ENCODE measurements at regions not wholly inside any gene's neighbourhood (a gene's known extent, or its start where the extent isn't known, plus 50 kb on each side); places are given as distances from the start of the nearest gene placed in this dataset.
"Not testable (repeated sequence)": the region's sequence is repeated elsewhere in the genome, so short reads cannot be mapped to it uniquely, and the experiment has no call there.

DNA sequence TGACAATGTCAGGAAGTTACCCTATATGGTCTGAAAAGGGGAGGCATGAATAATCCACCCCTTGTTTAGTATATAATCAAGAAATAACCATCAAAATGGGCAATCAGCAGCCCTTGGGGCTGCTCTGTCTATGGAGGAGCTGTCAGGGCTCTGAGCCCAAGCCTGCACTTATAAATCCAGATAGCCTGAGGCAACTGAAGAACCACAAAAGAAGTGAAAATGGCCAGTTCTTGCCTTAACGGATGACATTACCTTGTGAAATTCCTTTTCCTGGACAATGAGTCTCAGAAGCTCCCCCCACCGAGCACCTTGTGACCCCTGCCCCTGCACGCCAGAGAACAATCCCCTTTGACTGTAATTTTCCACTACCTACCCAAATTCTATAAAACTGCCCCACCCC is 142.1 kb upstream of the KCNK1 start:
- DNase-seq; intact Hi-C loops (cut with DNase I): not testable (repeated sequence)

DNA sequence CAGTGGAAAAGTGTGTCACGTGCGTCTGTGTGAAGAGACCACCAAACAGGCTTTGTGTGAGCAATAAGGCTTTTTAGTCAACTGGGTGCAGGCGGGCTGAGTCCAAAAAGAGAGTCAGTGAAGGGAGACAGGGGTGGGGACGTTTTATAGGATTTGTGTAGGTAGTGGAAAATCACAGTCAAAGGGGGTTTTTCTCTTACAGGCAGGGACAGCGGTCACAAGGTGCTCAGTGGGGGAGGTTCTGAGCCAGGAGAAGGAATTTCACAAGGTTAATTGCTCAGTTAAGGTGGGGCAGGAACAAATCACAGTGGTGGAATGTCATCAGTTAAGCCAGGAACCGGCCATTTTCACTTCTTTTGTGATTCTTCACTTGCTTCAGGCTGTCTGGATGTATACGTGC is 141.1 kb upstream of the KCNK1 start:
- intact Hi-C loops (cut with DNase I); DNase-seq: not testable (repeated sequence)

DNA sequence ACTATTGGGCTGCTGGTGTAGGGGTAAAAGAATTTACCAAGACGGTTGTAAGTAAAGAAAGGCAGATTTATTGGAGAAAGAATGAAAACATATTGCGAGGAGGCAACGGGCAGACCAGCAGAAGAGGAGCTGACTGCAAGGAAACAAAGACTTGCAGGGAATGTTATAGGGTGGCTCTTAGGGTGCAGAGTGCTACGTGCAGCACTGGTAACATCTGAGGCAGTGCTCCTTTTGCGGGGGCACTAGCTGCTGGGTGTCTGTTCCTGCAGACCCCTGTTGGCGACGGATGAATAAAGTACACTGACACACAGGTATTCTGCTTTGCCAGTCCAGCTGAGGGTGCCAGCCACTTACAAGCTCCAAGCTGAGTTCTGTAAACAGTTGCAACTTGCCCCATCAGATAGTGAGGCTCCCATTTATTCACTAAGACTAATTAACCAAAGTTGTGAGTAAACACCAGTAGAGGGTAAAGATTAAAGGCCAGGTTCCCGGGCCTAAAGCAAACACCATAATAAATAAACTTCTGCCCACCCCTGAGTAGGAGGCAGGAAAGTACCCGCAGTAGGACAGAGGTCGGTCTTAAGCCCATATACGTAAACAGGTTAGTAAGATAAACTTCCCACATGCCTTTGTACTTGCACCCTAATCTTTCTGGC is 140.2 kb upstream of the KCNK1 start:
- no peak for DNase-seq
- intact Hi-C loops (cut with DNase I): no loop called here

DNA sequence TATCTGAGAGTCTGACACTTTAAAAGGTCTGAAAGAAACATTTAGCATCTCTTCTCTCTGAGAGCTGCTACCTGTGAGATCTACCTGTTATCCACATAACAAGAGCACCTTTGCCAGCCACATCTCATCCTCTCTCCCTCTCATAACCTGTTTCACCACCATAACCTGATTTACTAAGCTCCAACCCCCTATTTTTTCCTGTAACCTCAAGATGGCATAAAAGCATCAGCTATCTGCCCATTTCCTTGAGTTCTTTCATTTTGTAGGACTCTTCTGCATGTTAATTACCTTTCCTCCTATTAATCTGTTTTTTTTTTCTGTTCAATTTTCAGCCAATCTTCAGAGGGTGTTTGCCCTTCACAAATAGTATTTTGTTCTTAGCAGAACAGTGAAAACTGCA is 136.5 kb upstream of the KCNK1 start:
- intact Hi-C loops (cut with DNase I): no loop called here
- DNase-seq: peak in 1 of 42 donors; percentile 11

DNA sequence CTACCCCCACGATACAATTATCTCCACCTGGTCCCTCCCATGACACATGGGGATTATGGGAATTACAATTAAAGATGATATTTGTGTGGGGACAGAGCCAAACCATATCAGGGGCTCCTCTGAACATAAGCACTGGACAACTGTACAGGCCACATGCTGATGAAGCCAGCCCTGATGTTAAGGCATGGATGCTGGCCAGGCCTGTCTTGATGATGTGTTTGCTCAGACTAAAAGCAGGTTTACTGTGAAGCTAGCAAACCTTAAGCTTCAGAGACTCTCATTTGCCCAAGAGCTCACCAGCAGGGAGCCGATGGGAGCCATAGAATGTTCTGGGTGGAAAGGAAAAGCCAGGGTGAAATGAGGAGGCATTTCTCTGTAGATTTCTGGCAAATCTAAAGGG is 135.3 kb upstream of the KCNK1 start:
- intact Hi-C loops (cut with DNase I): no loop called here
- DNase-seq: no peak

DNA sequence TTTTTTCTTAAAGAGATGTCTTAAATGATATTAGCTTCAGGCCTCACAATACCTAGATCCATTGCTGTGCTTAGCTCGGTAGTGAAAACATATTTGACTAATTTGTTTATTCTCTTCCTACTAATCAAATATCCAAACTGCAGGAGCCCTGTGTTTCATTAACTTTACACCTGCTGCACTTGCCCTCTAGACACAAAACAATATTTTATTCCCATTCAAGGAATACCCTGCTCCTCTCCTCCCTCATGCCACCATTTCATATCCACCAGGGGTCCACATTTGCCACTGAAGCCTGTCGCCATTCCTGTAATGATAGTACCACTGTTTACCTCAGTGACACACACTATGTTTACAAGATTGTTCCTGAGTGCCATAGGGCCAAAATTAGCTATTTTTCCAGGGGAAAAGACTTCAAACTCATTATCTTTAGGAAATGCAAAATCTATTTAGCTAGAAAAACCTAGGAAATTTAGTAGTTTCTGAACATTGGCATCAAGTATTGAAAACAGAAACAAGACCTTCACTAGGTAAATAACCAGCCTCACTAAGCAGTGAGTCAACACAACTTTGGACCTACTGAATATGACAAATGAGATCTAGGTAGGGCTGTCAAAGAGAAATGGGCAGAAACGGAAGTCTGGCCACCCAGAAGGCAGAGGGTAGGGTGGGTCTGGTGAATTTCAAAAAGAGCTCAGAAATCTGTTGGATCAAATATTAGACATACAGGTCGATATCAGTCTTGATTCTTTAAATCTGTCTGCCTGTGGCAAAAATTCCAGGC is 134.6 kb upstream of the KCNK1 start:
- no peak for DNase-seq
- intact Hi-C loops (cut with DNase I): no loop called here

DNA sequence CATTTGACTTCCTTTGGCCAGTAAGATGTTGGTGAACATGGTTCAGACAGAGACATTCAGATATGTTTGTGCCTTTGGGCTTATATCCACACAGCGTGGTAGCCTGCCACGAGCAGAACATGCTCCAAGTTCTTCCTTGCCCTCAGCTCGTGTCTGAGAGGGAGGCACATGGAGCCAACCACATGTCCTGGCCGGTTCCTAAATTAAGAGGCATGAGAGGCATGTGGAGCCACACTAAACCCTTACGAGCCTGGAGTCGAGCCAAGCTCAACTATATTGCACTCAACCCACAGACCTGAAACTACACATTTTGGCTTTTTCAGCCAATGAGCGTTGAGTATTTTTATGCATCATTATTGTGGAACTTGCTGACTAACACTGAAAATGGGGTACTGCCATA is 133.7 kb upstream of the KCNK1 start:
- intact Hi-C loops (cut with DNase I): no loop called here
- no peak for DNase-seq

DNA sequence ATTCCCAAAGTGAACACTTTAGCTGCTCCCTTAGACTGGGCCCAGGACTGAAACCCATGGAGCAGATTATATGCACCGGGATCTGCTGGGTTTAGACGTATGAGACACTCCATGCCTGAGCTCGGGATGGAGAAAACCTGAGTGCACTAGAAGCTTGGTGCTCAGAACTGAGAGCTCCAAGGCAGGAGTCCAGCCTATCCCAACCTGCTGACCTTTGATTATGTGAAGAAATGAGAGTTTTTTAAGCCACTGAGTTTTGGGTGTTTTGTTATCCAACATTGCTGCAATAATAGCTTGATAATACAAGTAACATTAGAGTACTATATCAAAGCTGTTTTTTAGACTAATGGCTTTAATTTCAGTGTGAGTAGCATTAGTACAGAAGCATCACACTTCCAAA is 131.5 kb upstream of the KCNK1 start:
- intact Hi-C loops (cut with DNase I): no loop called here
- DNase-seq: no peak

DNA sequence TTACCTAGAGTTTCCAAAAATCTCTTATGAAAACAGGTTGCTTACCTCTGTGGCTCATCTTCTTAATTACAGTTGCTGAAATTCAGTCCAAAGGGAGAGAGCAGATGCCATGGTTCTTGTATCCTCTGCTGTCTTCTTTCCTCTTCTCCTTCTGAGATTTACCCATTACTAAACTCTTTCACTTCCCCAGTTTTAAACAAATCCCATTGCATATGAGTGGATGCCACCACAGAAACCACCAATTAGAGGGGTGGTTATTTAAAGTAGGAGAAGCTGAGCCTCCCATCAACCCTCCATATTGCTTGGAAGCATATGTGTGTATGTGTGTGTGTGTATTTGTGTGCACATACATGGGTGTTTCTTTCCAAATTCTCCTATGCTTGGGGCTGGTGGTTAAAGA is 128.5 kb upstream of the KCNK1 start:
- no peak for DNase-seq
- intact Hi-C loops (cut with DNase I): no loop called here

DNA sequence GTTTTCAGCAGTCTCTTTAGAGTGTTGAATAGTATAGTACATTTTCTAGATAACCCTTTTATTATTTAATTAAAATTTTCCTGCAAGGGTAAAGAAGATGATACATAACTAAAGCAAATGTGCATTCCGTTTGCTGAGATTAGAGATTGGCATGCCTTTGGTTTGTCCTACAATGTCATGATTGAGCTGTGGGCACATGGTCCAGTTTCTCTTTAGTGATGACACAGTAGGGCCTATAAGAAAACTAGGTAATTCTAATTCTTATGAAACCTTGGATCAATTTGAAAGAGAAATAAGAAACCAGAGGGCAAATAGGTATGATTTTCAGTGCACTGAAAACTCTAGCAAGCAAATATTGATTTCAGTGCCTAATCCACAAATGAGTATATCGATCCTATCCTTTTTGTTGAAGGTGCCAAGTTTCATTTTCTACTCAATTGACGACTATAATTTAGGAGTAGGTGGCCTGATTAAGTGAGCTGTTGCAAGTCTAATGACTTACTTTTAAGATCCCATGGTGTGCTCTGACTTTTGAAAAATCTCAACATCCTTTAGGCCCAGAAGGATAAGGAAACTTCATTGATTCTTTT is 128.0 kb upstream of the KCNK1 start:
- DNase-seq: no peak
- intact Hi-C loops (cut with DNase I): no loop called here

DNA sequence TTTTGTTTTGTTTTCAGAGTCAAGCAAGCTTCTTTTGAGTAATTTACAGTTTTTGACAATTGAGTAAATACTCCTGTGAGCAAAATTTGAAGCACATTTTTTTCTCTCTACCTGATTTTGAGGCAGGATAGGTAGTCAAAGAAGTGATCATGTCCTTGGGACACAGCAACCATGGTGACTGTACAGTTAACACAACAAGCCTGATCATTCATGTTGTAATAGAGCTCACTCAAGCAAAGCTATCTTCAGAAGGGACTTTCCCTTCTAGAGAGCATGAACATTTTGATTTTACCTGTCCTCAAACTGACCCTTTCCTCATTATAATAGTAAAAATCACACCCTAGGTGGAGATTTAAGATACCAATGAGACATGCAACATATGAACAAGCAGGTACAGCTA is 126.5 kb upstream of the KCNK1 start:
- intact Hi-C loops (cut with DNase I): no loop called here
- no peak for DNase-seq

DNA sequence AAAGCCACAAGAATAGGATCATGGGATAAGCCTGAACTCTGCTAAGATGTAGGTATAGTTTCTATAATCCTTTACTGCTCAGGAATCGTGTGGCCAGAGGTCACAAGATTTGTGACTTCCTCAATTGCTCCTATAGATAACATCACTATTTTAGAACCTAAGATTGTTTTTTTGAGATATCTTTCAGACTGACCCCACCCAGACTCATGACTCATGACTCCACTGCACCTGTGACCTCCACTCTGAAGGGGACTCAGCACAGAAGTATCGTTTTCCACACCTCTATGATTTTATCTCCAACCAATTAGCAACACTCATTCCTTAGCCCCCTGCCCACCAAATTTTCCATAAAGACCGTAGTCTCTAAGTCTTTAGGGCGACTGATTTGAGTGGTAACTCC is 124.5 kb upstream of the KCNK1 start:
- intact Hi-C loops (cut with DNase I): no loop called here
- DNase-seq: no peak

DNA sequence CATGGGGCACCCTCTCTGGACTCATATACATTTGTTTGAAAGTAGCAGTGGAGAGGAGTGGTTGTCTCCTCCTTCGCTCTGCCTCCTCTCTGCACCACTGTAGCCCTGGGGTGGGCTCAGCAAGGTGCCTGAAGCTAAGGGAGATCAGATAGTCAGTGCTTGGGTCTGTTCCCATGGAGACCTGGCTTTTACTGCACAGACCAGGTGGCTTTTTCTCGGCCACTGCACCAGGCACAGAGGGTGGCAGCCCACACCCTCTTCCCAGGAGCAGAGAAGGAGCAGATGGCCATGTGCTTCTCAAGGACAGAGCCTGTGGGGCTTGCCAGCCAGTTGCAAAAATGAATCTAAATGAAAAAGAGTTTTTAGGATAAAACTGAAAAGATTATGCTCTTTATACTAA is 123.4 kb upstream of the KCNK1 start:
- intact Hi-C loops (cut with DNase I): no loop called here
- no peak for DNase-seq

DNA sequence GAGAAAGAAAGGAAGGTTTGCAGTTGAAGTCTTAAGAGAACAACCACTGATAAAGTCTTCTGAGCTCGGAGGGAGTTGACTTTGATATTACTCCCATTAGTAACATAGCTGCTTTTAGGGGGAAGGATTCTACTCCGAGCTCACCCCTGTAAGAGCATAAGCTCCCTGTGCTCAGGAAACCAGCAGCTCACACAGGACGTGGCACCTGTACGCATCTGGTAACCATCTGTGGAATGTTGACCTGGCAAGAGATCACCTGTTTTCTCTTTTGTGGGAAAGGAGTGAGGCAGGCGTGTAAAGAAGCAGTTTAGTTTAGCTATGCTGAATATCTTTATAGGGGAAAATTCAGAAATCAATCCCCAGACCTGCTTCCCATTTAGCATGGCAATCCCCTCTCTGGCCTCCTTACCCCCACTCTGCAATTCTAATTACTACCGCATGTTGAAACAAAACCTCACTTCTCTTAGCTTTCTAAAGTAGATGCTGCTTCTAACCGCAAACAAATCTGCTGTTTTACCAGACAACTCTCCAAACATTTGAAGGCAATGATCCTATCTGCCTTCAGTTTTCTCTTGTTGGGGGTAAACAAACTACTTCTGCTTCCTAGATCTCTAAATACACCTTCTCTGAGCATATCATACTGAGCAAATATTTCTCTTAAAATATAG is 121.8 kb upstream of the KCNK1 start:
- intact Hi-C loops (cut with DNase I): no loop called here
- no peak for DNase-seq

DNA sequence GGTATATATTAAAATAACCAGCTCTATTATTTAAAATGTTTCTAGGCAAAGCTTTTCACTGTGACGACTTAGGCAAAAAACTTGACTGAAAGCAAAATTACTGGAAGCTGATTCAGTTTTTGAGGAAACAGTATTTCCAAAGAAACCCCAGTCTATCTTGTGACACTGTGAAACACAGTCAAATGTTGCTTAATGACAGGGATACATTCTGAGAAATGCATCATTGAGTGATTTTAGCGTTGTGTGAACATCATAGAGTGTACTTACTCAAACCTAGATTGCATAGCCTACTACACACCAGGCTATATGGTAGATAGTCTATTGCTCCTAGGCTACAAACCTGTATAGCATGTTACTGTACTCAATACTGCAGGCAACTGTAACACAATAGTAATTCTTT is 116.9 kb upstream of the KCNK1 start:
- DNase-seq: no peak
- intact Hi-C loops (cut with DNase I): no loop called here

DNA sequence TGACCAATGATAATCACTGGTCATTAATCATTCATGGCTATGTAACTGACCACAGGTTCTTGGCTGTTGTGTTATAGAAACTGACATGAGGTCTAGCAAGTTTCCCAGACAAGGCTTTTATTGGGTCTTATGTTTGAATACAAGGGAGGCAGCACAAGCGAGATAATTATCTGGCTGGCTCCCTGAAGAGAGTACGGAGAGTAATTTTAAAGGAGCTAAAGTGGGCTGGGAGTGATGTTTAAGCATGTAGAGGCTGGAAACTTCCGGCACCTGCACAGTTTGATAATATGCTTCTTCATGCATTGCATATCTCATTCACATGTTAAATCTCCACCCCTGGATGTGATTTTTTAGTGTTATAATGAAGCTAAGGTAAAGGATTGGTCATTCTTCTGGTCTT is 116.2 kb upstream of the KCNK1 start:
- no peak for DNase-seq
- intact Hi-C loops (cut with DNase I): no loop called here

DNA sequence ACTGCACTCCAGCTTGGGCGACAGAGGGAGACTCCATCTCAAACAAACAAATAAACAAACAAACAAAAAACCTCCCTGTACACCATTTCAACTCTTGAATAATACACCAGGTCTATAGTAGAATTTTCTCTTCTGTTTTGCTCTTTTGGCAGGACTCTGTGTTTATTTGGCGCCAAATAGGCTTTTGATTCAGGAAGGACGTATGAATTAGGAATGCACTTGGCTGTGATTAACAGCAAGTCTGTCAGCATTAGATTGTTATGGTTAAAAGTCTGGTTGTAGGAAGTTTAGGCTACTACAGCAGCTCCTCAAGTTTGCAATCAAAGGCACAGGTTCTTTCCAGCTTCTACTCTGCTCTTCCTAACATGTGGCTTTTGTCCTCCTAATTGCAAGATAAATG is 113.8 kb upstream of the KCNK1 start:
- intact Hi-C loops (cut with DNase I): no loop called here
- DNase-seq: no peak

DNA sequence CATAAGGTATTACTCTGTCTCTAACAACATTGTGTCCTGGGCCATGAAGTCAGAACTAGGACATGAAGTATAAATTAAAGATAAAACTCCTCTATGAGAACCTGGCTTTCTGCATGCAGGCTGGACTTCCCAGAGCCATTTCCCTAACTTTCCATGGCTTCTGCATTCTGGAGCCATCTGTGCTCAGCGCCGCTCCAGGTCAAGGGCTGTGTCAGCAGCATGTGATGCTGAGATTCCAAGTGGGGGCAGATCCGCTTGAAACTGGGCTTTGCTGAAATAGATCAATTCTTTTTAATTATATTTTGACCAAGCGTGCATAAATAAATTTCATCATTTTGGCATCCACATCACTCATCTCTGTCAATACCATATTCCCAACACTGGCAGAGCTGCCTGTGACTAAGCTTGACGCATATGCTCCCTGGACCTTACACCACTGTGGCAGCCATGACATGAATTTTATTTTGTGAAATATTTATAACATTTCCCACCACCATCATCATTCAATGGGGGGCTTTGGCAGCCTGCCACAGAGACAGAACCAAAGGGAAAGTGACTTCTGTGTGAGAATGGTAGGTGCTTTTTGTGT is 110.4 kb upstream of the KCNK1 start:
- no peak for DNase-seq
- intact Hi-C loops (cut with DNase I): no loop called here

DNA sequence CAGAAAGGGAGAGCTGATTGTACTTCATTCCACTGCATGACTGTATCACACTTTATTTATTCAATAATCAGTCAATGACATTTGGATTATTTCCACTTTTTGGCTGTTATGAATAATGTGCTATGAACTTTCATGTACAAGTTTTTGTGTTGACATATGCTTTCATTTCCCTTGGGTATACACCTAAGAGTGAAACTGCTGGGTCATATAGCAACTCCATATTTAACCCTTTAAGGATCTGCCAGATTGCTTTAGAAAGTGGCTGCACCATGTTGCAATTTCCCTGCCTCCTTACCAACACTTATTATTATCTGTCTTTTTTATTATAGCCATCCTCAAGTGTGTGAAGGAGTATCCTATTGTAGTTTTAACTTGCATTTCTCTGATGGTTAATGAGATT is 108.8 kb upstream of the KCNK1 start:
- DNase-seq: no peak
- intact Hi-C loops (cut with DNase I): no loop called here

DNA sequence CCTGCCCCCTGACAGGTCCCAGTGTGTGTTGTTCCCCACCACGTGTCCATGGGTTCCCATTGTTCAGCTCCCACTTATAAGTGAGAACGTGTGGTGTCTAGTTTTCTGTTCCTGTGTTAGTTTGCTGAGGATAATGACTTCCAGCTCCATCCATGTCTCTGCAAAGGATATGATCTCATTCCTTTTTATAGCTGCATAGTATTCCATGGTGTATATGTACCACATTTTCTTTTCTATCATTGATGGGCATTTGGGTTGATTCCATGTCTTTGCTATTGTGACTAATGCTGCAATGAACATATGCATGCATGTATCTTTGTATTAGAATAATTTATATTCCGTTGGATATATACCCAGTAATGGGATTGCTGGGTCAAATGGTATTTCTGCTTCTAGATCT is 108.0 kb upstream of the KCNK1 start:
- intact Hi-C loops (cut with DNase I); DNase-seq: not testable (repeated sequence)

Data from head of caudate nucleus (tissue), 42 donors.